A673 (cell line): ENCODE measurements at regions not wholly inside any gene's neighbourhood (a gene's known extent, or its start where the extent isn't known, plus 50 kb on each side); places are given as distances from the start of the nearest gene placed in this dataset.

Experiments used
- BruUV-seq: library from RNA; stranded (reverse); fragments of 400-500 nt; replicated peaks from 2 replicates; lab custom pipeline; 2021; lab: Mats Ljungman, UMichigan
- CTCF ChIA-PET: fragments of 300-600 bp; sonication (Branson Sonifier 250); formaldehyde crosslinking; loops from one replicate; lab custom pipeline; 2022; ENCODE audit warnings: antibody characterized with exemption; lab: Charles Lee
- POLR2A ChIA-PET: fragments of 300-600 bp; sonication (Branson Sonifier 250); formaldehyde crosslinking; loops from one replicate; lab custom pipeline; 2022; ENCODE audit warnings: antibody characterized with exemption; ENCODE audit not compliant: low non-redundant PET; lab: Charles Lee
- DNase-seq: peaks from one replicate; pipeline ENCODE4 v3.0.0-alpha.2; 2015; ENCODE audit warnings: low spot score
- H3K27ac ChIP-seq: fragments of 200-600 bp; sonication (generic); 2 replicates; pipeline ENCODE4 v1.5.1; 2016; ENCODE audit warnings: mixed run types, low read depth, mild to moderate bottlenecking, mixed read lengths, antibody characterized with exemption, low read length; ENCODE audit not compliant: poor library complexity, severe bottlenecking
- H3K27me3 ChIP-seq: fragments of 200-600 bp; sonication (generic); replicated peaks from 2 replicates; pipeline ENCODE4 v1.6.1; 2017; ENCODE audit warnings: mixed run types, low read depth, mild to moderate bottlenecking, mixed read lengths, antibody characterized with exemption, low read length; ENCODE audit not compliant: insufficient read depth, poor library complexity
- H3K36me3 ChIP-seq: fragments of 200-600 bp; sonication (generic); 2 replicates; pipeline ENCODE4 v1.6.1; 2016; ENCODE audit warnings: mixed run types, mild to moderate bottlenecking, mixed read lengths, antibody characterized with exemption, low read length; ENCODE audit not compliant: insufficient read depth, poor library complexity, severe bottlenecking
- H3K4me1 ChIP-seq: fragments of 200-600 bp; sonication (generic); 2 replicates; pipeline ENCODE4 v1.6.1; 2017; ENCODE audit warnings: mixed run types, mild to moderate bottlenecking, mixed read lengths, antibody characterized with exemption, low read length; ENCODE audit not compliant: insufficient read depth, poor library complexity, severe bottlenecking
- H3K4me3 ChIP-seq: fragments of 200-600 bp; sonication (generic); 2 replicates; pipeline ENCODE4 v1.5.1; 2016; ENCODE audit warnings: low read depth, mixed run types, mild to moderate bottlenecking, mixed read lengths, low read length; ENCODE audit not compliant: poor library complexity, severe bottlenecking
- H3K9me3 ChIP-seq: fragments of 200-600 bp; sonication (generic); 2 replicates; pipeline ENCODE4 v1.6.1; 2016; ENCODE audit warnings: mixed run types, low read depth, mild to moderate bottlenecking, mixed read lengths, antibody characterized with exemption, low read length; ENCODE audit not compliant: poor library complexity, severe bottlenecking
- CTCF ChIP-seq: fragments of 300-800, 200-600 bp; sonication (generic); conservative IDR thresholded peaks from 2 replicates; pipeline ENCODE4 v1.5.1; 2017; ENCODE audit warnings: low read depth, mild to moderate bottlenecking, antibody characterized with exemption, low read length, moderate library complexity, mixed read lengths
- EZH2 ChIP-seq: fragments of 200-600 bp; sonication (generic); IDR thresholded peaks from 2 replicates; pipeline ENCODE4 v1.6.1; 2017; ENCODE audit warnings: borderline replicate concordance, low read depth, mild to moderate bottlenecking, mixed read lengths, antibody characterized with exemption, low read length; ENCODE audit not compliant: poor library complexity, severe bottlenecking
- intact Hi-C: fragments of 100-400 bp; cut with micrococcal nuclease; formaldehyde crosslinking; loops from one replicate; pipeline ENCODE4 v1.10.0; 2022; ENCODE audit not compliant: unreplicated experiment

GRCh38 chr10:112024079-112024478, 159.5 kb downstream of the GPAM start:
- intact Hi-C loops = no loop called here
- no peaks in the 10 kb centered on the region for H3K27me3 ChIP-seq
- H3K9me3 ChIP-seq = no peaks in the 10 kb centered on the region
- no peaks in the 10 kb centered on the region for H3K4me1 ChIP-seq
- H3K36me3 ChIP-seq = no peaks in the 10 kb centered on the region
- H3K4me3 ChIP-seq = no peak overlapping the region
- BruUV-seq = no TSS peak
- ChIA-PET POLR2A (no interaction called here), CTCF (no interaction called here)
- no peak overlapping the region for H3K27ac ChIP-seq
- DNase-seq = no peak
- TF ChIP-seq EZH2 (no peak), CTCF (no peak)

- ChIA-PET CTCF (no interaction called here), POLR2A (no interaction called here)
- BruUV-seq = no TSS peak
- H3K4me1 ChIP-seq = no peaks in the 10 kb centered on the region
- H3K9me3 ChIP-seq = peaks cover 1% of the 10 kb centered on the region
- no peak for TF ChIP-seq EZH2
- no peak for TF ChIP-seq CTCF
- no peaks in the 10 kb centered on the region for H3K36me3 ChIP-seq
- DNase-seq = no peak
- H3K27ac ChIP-seq = no peak overlapping the region
- H3K4me3 ChIP-seq = no peak overlapping the region
- intact Hi-C loops = no loop called here
- no peaks in the 10 kb centered on the region for H3K27me3 ChIP-seq
These were observed 158.3 kb downstream of the GPAM start for GRCh38 chr10:112025228-112025627.

- Histone ChIP-seq H3K27ac (no peak overlapping the region), H3K4me3 (no peak overlapping the region), H3K4me1 (no peaks in the 10 kb centered on the region), H3K9me3 (peaks cover 12% of the 10 kb centered on the region), H3K36me3 (no peaks in the 10 kb centered on the region), H3K27me3 (no peaks in the 10 kb centered on the region)
- POLR2A ChIA-PET = no interaction called here
- CTCF ChIA-PET = interaction anchor here (1.0 kb wide), 1 partner anchor 111 kb away, joined by 3 read pairs; no protein-coding TSS in a partner anchor
- TF ChIP-seq CTCF (peak; percentile 40), EZH2 (no peak)
- DNase-seq = peak; percentile 8
- no TSS peak for BruUV-seq
- intact Hi-C loops = no loop called here
These were observed 157.1 kb downstream of the GPAM start for GRCh38 chr10:112026438-112026837.
